Activated CD8-positive, alpha-beta memory T cell treated with anti-CD3 and anti-CD28 coated beads for 24 hours (primary cell): ENCODE measurements at regions not wholly inside any gene's neighbourhood (a gene's known extent, or its start where the extent isn't known, plus 50 kb on each side); places are given as distances from the start of the nearest gene placed in this dataset.
"Not testable (repeated sequence)": the region's sequence is repeated elsewhere in the genome, so short reads cannot be mapped to it uniquely, and the experiment has no call there.

Experiments
- DNase-seq: peaks from one replicate; pipeline ENCODE4 v3.0.0-alpha.2; 2020

DNA sequence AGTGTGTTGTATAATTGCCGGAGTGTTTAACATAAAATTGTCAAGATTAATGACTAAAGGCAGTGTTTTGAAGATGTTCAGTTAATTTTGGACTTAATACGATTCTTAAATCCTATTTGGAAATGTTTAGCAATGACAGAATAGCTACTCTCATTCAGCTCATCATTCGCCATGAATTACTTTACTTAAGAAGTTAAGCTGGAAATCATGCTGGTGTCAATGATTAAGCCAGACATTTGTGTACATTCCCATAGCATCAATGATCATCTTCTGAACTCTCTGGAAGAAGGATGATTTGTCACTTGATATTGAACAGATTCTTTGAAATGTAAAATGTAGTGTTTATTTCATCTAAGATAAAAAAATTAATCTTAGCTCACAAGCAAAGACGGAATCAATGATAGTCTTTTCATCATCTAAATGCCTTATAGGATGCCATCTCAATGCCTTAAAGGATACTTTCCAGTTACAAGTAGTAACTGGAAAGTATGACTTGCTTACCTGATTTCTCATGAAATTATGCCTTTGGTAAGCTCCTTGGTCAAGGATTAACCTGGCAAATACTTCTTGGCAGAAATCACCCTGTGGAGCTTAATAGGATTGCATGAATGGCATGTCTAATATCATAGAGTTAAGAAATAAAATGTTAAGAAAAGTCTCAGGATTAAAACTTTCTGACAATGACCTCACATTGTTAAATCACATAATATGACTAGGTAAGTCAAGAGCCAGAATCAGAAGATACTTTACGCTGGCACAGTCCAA is 515.5 kb upstream of the AGA start:
- no peak for DNase-seq

DNA sequence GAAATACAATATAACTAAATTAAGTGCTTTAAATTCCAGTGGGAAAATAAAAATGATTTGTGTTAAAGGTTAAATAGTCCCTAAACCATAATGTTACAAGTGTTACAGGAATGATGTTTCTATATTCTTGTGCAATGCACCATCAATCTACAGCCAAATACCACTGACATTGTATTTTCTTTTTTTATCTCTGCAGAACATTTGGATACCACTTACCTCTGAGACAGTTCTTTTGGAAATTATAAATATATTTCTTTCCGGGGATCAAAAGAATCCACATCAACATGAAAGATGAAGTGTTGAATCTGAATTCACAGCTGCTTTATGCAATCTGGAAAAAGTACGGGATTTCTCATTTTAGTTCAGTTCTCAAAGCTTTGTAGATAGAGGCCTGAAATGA is 518.3 kb upstream of the AGA start:
- DNase-seq, result no peak

DNA sequence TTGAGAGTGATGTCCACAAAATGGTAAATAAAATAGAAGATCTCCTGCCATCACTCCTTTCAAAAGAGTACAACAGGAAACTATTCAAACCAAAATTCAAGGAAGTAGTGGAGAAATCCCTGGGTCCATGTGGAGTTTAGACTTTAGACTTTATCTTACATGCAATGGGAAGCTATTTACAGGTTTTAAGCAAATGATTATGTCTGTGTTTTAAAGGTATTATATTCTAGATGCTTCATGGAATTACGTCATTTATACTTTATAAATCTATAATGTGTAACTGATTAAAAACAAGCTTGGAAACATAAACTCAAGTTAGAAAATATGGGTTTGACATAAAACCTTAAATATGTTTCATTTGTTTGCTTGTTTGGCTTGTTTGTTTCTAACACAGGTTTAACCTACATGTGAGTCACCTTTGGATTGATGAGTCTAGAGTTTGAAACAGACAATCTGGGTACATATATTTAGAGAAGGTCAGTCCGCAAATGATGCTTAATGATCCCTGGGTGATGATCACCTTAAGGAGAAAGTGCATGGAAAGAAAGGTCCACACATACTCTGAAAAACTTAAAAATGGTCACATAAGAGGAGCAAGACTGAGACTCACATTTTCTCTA is 519.6 kb upstream of the AGA start:
- DNase-seq, result no peak

DNA sequence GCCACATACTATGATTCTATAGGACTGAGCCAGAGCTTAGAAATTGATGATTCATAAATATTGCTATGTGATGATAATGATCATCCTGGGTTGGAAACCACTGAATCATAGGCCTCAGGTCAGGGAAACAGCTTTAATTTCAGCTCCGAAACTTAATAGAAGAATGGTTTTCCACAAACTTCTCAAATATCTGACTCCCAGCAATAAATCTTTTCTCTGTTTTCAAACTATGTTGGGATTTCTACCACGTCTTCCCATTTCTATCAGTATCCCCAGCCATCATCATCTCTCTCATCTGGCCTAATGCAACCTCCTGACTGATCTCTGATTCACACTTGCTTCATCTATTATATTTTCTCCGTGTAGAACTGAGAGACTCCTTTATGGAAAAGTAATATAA is 521.8 kb upstream of the AGA start:
- DNase-seq, result no peak

DNA sequence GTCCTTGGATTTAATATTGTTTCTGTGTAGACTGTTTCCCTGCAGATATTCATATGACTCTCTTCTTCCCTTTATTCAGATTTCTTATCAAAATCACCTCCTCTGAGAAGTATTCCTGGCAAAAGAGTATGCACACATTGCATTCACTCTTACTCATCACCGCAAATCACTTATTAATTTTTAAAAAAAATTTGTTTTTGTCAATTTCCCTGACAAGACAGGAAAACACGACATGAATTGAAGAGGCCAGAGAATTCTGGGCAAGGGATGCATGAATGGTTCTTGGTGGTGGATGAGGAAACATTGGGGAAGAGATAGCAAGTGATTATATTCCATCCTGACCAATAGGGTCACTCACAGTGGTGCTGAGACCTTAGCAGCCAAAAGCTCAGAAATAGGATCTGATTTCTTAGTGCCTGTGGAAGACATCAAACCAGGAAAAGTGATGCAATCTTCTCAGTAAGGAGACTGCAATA is 522.5 kb upstream of the AGA start:
- no peak for DNase-seq

DNA sequence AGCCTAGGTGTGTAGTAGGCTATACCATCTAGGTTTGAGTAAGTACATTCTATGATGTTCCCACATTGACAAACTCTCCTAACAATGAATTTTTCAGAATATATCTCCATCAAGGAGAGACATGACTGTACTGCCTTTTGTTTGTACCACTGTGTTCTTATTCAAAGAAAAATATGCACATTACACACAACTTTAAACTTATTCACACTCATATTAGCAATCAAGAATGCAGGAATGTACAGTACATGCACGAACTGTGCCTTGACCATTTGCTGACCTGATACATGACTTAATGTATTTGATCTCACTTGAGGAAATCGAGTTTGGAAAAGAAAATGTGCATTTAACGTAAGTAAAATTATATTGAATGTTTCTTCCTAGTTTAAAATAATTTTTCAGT is 525.1 kb upstream of the AGA start:
- no peak for DNase-seq

DNA sequence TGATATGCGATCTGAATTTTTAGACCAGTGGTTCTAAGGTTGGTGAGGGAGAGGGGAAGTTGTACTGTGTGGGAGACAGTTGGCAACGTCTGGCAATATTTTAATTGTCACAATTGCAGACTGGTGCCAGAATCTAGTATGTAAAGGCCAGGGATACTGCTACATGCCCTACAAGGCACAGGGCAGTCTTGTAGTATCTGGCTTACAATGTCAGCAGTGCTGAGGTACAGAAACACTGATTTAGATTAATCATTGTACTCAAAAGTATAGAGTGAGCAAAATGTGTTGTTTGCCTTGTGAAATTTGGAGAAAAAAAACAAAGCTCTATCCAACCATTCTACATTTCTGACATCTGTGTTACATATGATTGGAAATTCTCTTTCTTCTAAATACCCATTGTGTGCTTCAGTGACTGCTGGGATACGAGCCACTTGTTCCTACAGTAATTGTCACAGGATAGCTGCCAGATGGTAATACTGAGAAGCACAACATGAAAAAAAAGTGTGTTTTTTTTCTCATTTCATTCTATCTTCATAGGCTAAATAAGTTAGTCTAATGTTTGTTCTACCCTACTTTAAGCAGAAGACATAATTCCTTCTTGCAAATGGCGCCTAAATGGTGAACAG is 526.7 kb upstream of the AGA start:
- DNase-seq, result no peak

DNA sequence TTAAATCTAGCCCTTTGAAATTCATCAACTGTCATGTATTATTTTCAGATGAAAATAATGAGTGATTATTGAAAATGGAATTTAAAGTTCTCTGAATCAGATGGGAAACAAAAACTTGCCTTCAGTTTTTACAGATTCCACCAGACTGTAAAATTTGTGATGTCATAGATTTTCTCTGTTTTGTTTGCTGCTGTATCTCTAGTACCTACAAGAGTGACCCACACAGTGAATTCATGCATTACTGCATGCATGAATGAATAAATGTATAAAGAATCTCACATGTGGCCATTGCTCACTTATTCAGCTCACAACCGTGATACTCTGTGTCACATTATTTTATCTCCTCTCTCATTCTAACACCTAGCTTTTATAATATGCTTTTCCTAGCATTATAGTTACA is 532.2 kb upstream of the AGA start:
- DNase-seq, result no peak

DNA sequence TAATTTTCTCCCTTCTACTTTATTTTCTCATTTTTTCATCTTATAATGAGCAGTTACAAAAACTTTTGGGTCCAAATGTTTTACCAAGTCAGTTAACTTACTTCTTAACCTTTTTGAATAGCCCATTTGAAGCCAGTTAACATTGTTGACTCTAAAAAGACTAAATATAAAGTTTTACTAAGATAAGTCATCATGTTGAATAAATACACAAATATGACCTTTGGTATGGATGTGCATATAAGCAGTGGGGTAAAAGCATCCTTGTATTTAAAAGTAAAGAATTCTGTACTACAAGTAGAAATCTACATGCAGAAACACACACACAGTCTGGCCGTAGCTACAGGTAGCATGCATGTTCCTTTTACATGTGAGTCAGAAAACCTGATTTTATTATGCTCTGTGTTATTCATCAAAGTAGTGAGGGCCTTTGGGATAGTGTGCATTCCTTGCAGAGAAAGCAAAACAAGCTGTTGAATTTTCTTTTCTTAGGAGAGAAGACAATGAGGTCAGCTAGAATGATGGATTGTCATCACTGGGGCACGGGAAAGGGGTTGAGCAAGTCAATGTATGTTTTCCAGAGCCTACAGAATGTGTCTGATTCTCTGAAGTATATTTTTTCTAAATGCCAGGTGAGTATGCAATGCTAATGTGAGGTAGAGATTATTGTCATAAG is 533.2 kb upstream of the AGA start:
- no peak for DNase-seq

DNA sequence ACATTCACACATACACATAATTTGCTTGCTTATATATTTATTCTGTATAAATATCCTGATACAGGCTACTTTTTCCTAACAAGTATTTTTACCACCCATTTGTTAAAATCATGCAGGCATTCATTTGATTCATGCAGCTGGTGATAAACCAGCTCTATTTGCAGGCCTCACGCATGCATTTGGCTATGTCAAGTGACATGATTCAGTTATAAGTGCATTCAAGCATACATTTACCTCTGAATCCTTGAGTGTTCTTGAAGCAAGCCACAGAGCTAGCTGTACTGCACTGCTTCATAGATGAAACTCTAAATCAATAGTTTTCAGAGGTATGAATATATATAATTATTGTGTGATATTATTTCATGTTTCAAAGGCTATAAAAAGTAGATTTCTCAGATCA is 544.0 kb upstream of the AGA start:
- DNase-seq, result no peak

DNA sequence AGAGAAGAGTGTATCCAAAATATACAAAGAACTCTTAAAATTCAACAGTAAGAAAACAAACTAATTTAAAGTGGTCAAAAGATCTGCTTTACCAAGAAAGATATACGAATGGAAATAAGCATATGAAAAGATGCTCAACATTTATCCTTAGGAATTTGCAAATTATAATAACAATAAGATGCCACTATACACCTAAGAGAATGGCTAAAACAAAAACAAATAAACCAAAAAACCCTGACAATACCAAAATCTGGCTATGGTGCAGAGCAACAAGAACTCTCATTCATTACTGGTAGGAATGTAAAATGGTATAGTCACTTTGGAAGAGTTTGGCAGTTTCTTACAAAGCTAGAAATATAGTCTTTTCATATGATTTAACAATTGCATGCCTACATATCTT is 545.7 kb upstream of the AGA start:
- no peak for DNase-seq

DNA sequence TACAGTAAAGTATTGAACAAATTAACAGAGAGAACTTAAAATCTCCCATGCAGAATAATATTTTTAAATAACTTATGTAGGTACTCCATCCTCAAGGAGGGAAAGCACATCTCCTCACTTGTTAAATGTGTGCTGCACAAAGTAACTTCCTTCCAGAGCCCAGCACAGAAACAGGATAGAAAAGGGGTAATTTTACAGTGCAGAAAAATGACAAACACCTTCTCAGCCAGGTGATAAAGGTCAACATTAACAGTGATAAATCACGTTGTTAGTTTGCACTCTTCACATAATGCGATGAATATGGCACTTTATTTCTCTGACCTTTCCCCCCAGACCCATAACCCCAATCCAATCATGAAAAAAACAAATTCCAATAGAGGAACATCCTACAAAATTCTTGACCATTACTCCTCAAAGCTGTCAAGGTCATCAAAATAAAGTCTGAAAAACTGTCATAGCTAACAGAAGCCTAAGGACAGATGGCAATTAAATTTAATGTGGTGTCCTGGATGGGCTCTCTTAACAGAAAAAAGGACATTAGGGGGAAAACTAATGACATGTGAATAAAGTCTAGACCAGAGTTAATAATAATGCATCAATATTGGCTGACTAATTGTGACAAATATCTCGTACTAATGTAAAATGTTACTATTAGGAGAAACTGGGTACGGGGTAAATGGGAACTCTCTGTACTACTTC is 547.4 kb upstream of the AGA start:
- no peak for DNase-seq

DNA sequence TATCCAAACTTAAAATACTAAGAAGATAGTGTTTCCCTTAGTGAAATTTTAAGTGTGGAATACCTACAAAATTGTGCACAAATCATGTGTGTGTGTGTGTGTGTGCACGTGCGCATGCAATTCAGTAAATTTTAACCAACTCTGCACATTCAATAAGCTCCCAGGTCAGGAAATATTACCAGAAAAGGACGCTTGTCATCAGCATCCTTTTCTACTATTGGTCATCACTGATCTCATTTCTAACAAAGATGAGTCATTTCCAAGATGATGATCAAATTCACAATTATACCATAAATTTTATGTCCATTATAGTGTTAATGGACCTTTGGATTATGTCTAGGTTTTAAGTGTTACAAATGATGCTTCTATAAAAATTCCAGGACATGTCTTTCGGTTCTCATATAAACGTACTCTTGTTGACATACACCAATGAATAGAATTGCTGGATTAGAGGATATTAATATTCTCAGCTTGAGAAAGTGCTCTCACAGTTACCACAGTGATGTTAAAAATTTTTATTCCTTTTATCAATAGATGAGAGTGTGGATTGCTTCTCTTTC is 560.9 kb upstream of the AGA start:
- no peak for DNase-seq

DNA sequence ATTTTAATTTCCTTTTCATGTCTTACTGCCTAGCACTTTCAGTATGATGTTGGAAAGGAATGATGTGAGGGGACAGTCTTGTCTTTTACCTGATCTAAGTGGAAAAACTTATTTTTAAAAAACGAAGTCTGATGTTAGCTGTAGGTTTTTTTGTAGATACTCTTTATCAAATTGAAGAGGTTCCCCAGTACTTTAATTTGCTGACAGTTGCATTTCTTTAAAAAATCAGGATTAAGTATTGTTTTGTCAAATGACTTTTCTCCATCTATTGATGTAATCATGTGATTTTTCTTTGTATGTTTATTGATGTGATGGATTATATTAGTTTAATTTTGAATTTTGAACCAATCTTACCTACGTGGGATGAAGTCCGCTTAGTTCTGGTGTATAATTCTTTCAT is 568.4 kb upstream of the AGA start:
- no peak for DNase-seq

DNA sequence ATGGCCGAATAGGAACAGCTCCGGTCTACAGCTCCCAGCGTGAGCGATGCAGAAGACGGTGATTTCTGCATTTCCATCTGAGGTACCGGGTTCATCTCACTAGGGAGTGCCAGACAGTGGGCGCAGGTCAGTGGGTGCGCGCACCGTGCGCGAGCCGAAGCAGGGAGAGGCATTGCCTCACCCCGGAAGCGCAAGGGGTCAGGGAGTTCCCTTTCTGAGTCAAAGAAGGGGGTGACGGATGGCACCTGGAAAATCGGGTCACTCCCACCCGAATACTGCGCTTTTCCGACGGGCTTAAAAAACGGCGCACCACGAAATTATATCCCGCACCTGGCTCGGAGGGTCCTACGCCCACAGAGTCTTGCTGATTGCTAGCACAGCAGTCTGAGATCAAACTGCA is 572.8 kb upstream of the AGA start:
- DNase-seq, result not testable (repeated sequence)

DNA sequence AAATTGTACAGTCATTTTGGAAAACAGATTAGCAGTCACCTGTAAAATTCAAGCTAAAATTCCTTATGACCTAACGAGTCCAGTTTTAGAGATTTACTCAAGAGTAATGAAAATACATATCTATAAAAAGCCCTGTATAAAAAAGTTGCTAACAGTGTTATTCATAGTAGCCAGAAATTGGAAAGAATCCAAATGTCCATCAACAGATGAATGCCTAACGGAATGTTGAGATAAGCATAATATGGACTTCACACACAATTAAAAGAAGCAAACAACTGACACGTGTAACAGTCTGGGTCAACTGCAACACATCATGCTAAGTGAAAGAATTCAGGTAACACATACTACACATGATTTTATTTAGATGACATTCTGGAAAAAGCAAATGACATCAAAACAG is 584.8 kb upstream of the AGA start:
- no peak for DNase-seq

DNA sequence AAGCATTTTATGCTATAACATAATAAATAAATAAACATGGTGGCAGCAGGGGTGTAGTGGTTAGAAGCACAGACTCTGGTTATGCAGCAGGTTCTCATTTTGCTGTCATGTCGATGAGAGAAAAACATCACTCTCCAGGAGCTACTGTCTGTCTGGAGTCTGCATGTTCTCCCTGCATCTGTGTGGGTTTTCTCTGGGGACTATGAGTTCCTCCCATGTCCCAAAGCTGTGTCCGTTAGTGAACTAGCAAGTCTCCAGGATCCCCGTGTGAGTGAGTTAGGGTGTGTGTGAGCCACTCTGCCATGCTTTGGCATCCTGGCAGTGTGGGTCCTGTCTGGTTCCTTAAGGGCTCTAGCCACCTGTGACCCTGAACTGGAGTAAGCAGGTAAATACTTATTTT is 585.6 kb upstream of the AGA start:
- DNase-seq, result no peak

DNA sequence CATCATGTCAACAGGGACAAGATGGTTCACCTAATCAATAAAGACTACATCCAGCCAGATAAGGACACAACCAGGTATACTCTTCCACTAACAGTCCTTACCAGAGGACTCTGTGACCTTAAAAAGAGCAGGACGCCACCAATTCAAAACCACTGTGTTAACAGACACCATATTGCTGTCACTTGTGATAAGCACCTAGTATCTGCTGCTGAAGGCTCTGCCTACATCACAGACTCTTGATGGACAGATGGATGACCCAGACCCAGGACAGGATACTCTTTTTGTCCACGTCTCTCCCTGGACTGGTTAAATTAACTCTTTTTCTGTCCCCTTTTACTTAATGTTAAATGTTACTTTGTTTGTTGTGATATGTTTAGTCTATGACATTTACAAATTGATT is 586.2 kb upstream of the AGA start:
- DNase-seq, result no peak

DNA sequence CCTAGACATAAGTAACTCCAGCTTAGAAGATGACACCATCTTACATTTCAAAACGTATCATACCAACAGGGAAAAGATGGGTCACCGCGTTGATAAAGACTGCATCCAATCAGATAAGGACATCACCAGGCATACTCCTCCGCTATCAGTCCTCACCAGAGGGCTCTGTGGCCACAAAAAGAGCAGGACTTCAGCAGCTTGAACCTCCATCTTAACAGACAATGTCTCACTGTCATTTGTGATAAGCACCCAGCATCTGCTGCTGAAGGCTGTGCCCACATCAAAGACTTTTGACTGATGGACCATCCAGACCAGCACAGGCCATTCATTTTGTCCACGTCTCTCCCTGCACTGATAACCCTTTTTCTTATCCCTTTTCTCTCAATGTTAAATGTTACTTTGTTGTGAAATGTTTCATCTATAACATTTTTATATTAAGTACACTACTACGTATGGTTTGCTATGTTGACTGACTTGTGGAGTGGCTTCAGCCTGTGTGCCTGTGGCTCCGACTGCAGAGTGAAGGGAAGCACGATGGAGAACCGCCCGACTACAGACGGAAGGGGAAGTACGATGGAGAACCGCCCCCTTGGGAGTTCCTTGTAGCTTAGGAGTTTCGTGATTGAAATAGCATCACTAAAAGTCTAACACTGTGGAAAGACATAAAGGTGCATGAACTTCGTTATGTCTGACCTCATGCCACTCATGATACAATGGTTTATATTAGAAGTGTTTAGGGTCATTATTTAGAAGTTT is 595.4 kb upstream of the AGA start:
- no peak for DNase-seq

DNA sequence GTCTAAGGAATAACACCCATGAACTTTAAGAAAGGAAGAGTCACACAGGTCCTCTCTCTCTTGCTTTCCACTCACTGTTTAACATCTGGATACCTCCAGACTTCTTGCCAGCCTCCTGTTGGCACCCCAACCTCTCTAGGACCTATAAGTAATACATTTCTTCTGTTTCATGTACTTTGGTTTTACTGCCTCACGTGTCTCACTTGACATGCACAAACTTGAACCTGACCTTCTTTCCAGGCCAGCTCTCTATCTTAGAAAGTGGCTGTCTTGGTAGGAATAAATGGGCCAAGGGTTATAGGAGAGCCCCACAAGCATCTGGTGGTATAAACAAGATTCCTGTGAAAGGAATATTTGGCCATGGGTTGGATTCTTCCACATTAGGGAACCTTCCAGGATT is 614.8 kb upstream of the AGA start:
- DNase-seq, result no peak

DNA sequence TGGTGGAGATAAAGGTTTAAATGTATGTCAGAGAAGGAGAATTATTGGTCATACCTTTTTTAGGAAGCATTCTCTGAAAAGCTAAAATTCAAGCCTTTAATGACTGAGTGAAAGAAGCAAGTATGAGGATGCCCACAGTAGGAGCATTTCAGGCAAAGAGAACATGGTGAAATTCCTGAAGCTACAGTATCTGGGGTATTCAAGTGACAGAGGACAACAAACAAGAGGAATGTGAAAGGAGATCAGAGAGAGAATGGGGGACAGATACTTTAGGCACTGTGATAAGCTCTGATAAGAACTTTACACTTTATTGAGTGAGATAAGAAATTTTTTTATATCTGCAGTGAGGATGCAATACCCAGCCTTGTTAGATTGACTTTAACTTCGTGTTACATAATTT is 621.3 kb upstream of the AGA start:
- no peak for DNase-seq

DNA sequence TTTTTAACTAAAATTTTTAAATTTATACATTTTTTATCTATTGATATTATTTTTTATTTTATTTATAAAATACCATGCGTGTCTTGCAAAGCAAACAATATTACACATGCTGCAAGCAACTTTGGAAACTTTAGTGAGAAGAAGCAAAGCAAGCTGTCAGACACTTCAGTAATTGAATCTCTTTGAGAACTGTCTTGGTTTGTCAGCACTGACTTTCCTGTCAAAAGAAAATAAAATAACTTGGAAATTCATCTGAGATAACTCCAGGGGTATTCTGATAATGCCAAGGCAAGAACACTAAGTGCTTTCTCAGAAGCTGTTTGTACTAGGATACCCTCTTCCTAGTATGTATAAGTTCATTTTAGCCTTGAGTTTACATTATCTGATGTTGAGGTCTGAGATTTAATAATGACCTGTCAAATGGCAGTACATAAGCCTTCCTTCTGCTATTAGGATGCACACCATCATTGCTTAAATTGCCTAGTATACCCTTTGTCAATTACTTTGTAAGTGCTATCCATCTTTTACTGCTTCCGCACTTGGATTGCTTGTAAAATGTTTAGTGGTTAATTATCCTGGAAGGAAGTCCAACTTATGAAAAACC is 624.2 kb upstream of the AGA start:
- DNase-seq, result no peak
